Smooth muscle cell (in vitro differentiated cells): ENCODE measurements at regions not wholly inside any gene's neighbourhood (a gene's known extent, or its start where the extent isn't known, plus 50 kb on each side); places are given as distances from the start of the nearest gene placed in this dataset.

Experiments
- DNase-seq: peaks from one replicate; lab custom pipeline; 2025; ENCODE audit not compliant: unreplicated experiment; lab: John Stamatoyannopoulos, UW
- H2AFZ ChIP-seq: fragments of 200-600 bp; sonication (generic); 2 replicates; pipeline ENCODE4 v1.6.0; 2016; ENCODE audit warnings: antibody characterized with exemption, low read depth, mild to moderate bottlenecking
- H3F3A ChIP-seq: fragments of 200-600 bp; sonication (generic); 2 replicates; pipeline ENCODE4 v1.6.0; 2017; ENCODE audit warnings: antibody characterized with exemption, low read depth
- H3K27ac ChIP-seq: fragments of 200-600 bp; sonication (generic); 2 replicates; pipeline ENCODE4 v1.5.1; 2016; ENCODE audit warnings: low read depth, mild to moderate bottlenecking
- H3K27me3 ChIP-seq: fragments of 200-600 bp; sonication (generic); 2 replicates; pipeline ENCODE4 v1.6.1; 2016; ENCODE audit warnings: low read depth, mild to moderate bottlenecking
- H3K36me3 ChIP-seq: fragments of 200-600 bp; sonication (generic); 2 replicates; pipeline ENCODE4 v1.5.1; 2016; ENCODE audit warnings: low read depth
- H3K4me1 ChIP-seq: fragments of 200-600 bp; sonication (generic); 2 replicates; pipeline ENCODE4 v1.5.1; 2016; ENCODE audit warnings: low read depth
- H3K4me2 ChIP-seq: fragments of 200-600 bp; sonication (generic); 2 replicates; pipeline ENCODE4 v1.6.0; 2016; ENCODE audit warnings: mild to moderate bottlenecking
- H3K4me3 ChIP-seq: fragments of 200-600 bp; sonication (generic); 2 replicates; pipeline ENCODE4 v1.5.1; 2016; ENCODE audit warnings: mild to moderate bottlenecking
- H3K79me2 ChIP-seq: fragments of 200-600 bp; sonication (generic); 2 replicates; pipeline ENCODE4 v1.6.0; 2016; ENCODE audit warnings: low read depth, mild to moderate bottlenecking
- H3K9ac ChIP-seq: fragments of 200-600 bp; sonication (generic); 2 replicates; pipeline ENCODE4 v1.6.0; 2016; ENCODE audit warnings: low read depth
- H3K9me3 ChIP-seq: fragments of 200-600 bp; sonication (generic); replicated peaks from 2 replicates; pipeline ENCODE4 v1.5.1; 2016; ENCODE audit warnings: low read depth
- H4K20me1 ChIP-seq: fragments of 200-600 bp; sonication (generic); 2 replicates; pipeline ENCODE4 v1.6.0; 2016; ENCODE audit warnings: low read depth
- CTCF ChIP-seq: fragments of 200-600 bp; sonication (generic); IDR thresholded peaks from 2 replicates; pipeline ENCODE4 v1.5.1; 2017; ENCODE audit warnings: borderline replicate concordance, mild to moderate bottlenecking, antibody characterized with exemption; ENCODE audit not compliant: insufficient read depth, poor library complexity, severe bottlenecking
- whole genome bisulfite sequencing: methylation state at CpG from one replicate; pipeline ENCODE4 v1.1.7; 2016; ENCODE audit warnings: low lambda C conversion rate; 5-methylcytosine and 5-hydroxymethylcytosine counted together

GRCh38 chr20:4089756-4090487 is 58.7 kb upstream of the SMOX start:
- no peak for DNase-seq
- Histone ChIP-seq H3K9ac (peak overlapping the region; percentile 61), H3K4me2 (peak overlapping the region; percentile 24), H4K20me1 (no peaks in the 10 kb centered on the region), H3K9me3 (no peaks in the 10 kb centered on the region), H3K79me2 (no peaks in the 10 kb centered on the region), H3K27ac (peak overlapping the region; percentile 94), H3K4me3 (no peak overlapping the region), H3K4me1 (no peaks in the 10 kb centered on the region), H3F3A (peaks cover 3% of the 10 kb centered on the region), H3K27me3 (no peaks in the 10 kb centered on the region), H2AFZ (no peak overlapping the region), H3K36me3 (no peaks in the 10 kb centered on the region)
- WGBS = 89% methylated on average over 11 of the region's 11 CpGs
- TF ChIP-seq CTCF = no peak

DNA sequence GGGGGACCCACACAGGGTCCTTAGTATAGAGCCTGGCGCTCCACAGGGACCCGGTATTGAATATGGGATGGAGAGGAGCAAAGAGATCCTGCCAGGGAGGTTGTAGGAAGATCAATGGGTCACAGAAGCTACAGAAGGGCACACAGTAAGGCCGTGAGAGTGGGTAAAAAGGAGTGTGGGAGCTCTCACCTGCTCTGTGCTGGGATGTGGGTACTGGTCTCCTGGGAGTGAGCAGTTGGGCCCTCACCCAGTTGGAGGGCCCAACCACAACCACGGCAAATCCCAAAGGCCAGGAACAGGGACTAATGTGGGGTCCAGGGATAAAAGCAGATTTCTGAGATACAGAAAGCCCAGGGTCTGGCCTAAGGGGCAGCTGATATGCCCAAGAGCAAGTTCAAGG is 59.9 kb upstream of the SMOX start:
- Histone ChIP-seq H3K4me3 (no peak overlapping the region), H3K36me3 (no peaks in the 10 kb centered on the region), H3K27me3 (no peaks in the 10 kb centered on the region), H3K9ac (no peak overlapping the region), H3K27ac (no peak overlapping the region), H3K79me2 (no peaks in the 10 kb centered on the region), H4K20me1 (no peaks in the 10 kb centered on the region), H3K4me1 (no peaks in the 10 kb centered on the region), H3K9me3 (no peaks in the 10 kb centered on the region), H2AFZ (no peak overlapping the region), H3F3A (peaks cover 3% of the 10 kb centered on the region), H3K4me2 (no peak overlapping the region)
- TF ChIP-seq CTCF = no peak
- no peak for DNase-seq
- 95% methylated on average over 4 of the region's 4 CpGs for WGBS

- H3K9me3 ChIP-seq = no peaks in the 10 kb centered on the region
- WGBS = 64% methylated on average over 4 of the region's 4 CpGs
- no peak for DNase-seq
- no peak overlapping the region for H3K9ac ChIP-seq
- peaks cover 4% of the 10 kb centered on the region for H3K4me1 ChIP-seq
- H4K20me1 ChIP-seq = no peaks in the 10 kb centered on the region
- H3K79me2 ChIP-seq = no peaks in the 10 kb centered on the region
- no peaks in the 10 kb centered on the region for H3K36me3 ChIP-seq
- H3F3A ChIP-seq = peaks cover 3% of the 10 kb centered on the region
- H3K27me3 ChIP-seq = no peaks in the 10 kb centered on the region
- H3K4me2 ChIP-seq = no peak overlapping the region
- no peak for TF ChIP-seq CTCF
- no peak overlapping the region for H2AFZ ChIP-seq
- H3K4me3 ChIP-seq = no peak overlapping the region
- no peak overlapping the region for H3K27ac ChIP-seq
Observed at GRCh38 chr20:4087923-4088322, 60.7 kb upstream of the SMOX start.
